ENCODE measurements at regions not wholly inside any gene's neighbourhood (a gene's known extent, or its start where the extent isn't known, plus 50 kb on each side); places are given as distances from the start of the nearest gene placed in this dataset.

DNA sequence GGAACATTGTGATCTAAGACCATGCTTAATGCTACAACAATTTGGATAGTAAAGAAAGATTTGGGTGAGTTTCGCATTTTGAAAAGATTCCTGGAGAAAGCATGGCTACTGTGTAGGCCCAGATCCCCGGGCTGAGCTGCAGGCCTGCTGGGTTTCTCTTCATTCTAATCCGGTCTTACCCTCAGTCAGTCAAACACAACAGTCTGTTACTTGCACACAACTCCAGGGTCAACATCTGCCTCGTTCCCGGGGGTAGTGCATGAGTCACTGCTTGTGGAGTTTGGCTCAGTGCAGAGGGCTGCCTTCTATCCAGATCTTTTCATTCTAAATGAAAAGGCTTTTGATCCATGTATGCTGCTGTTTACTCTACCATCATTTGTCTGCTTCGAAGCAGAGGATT, 60.4 kb upstream of the SEL1L start:
- no peaks in the 10 kb centered on the region for H3K36me3 ChIP-seq (ENCODE audit: insufficient read depth)
- Mint-ChIP-seq H3K27ac (no peak overlapping the region), H3K4me3 (no peak overlapping the region), H3K4me1 (peaks cover 9% of the 10 kb centered on the region), H3K36me3 (ENCODE audit: low read depth) (no peaks in the 10 kb centered on the region), H3K27me3 (ENCODE audit: insufficient read depth, low read depth, poor library complexity) (peaks cover 6% of the 10 kb centered on the region), H3K9me3 (no peaks in the 10 kb centered on the region; the same call in 2 of the 3 replicates)
- DNase-seq (ENCODE audit: low spot score) = no peak
- no peaks in the 10 kb centered on the region for H3K79me2 ChIP-seq (replicated peaks; ENCODE audit: insufficient read depth)
- TF ChIP-seq, protein P1, sequence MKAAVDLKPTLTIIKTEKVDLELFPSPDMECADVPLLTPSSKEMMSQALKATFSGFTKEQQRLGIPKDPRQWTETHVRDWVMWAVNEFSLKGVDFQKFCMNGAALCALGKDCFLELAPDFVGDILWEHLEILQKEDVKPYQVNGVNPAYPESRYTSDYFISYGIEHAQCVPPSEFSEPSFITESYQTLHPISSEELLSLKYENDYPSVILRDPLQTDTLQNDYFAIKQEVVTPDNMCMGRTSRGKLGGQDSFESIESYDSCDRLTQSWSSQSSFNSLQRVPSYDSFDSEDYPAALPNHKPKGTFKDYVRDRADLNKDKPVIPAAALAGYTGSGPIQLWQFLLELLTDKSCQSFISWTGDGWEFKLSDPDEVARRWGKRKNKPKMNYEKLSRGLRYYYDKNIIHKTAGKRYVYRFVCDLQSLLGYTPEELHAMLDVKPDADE (IDR thresholded peaks at IDR 0.05) = no peak
- TF ChIP-seq, protein P2, sequence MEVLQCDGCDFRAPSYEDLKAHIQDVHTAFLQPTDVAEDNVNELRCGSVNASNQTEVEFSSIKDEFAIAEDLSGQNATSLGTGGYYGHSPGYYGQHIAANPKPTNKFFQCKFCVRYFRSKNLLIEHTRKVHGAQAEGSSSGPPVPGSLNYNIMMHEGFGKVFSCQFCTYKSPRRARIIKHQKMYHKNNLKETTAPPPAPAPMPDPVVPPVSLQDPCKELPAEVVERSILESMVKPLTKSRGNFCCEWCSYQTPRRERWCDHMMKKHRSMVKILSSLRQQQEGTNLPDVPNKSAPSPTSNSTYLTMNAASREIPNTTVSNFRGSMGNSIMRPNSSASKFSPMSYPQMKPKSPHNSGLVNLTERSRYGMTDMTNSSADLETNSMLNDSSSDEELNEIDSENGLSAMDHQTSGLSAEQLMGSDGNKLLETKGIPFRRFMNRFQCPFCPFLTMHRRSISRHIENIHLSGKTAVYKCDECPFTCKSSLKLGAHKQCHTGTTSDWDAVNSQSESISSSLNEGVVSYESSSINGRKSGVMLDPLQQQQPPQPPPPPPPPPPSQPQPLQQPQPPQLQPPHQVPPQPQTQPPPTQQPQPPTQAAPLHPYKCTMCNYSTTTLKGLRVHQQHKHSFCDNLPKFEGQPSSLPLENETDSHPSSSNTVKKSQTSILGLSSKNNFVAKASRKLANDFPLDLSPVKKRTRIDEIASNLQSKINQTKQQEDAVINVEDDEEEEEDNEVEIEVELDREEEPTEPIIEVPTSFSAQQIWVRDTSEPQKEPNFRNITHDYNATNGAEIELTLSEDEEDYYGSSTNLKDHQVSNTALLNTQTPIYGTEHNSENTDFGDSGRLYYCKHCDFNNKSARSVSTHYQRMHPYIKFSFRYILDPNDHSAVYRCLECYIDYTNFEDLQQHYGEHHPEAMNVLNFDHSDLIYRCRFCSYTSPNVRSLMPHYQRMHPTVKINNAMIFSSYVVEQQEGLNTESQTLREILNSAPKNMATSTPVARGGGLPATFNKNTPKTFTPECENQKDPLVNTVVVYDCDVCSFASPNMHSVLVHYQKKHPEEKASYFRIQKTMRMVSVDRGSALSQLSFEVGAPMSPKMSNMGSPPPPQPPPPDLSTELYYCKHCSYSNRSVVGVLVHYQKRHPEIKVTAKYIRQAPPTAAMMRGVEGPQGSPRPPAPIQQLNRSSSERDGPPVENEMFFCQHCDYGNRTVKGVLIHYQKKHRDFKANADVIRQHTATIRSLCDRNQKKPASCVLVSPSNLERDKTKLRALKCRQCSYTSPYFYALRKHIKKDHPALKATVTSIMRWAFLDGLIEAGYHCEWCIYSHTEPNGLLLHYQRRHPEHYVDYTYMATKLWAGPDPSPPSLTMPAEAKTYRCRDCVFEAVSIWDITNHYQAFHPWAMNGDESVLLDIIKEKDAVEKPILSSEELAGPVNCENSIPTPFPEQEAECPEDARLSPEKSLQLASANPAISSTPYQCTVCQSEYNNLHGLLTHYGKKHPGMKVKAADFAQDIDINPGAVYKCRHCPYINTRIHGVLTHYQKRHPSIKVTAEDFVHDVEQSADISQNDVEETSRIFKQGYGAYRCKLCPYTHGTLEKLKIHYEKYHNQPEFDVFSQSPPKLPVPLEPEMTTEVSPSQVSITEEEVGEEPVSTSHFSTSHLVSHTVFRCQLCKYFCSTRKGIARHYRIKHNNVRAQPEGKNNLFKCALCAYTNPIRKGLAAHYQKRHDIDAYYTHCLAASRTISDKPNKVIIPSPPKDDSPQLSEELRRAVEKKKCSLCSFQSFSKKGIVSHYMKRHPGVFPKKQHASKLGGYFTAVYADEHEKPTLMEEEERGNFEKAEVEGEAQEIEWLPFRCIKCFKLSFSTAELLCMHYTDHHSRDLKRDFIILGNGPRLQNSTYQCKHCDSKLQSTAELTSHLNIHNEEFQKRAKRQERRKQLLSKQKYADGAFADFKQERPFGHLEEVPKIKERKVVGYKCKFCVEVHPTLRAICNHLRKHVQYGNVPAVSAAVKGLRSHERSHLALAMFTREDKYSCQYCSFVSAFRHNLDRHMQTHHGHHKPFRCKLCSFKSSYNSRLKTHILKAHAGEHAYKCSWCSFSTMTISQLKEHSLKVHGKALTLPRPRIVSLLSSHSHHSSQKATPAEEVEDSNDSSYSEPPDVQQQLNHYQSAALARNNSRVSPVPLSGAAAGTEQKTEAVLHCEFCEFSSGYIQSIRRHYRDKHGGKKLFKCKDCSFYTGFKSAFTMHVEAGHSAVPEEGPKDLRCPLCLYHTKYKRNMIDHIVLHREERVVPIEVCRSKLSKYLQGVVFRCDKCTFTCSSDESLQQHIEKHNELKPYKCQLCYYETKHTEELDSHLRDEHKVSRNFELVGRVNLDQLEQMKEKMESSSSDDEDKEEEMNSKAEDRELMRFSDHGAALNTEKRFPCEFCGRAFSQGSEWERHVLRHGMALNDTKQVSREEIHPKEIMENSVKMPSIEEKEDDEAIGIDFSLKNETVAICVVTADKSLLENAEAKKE (CRISPR knock-in tag; IDR thresholded peaks at IDR 0.05) = no peak
- TF ChIP-seq, protein P3, sequence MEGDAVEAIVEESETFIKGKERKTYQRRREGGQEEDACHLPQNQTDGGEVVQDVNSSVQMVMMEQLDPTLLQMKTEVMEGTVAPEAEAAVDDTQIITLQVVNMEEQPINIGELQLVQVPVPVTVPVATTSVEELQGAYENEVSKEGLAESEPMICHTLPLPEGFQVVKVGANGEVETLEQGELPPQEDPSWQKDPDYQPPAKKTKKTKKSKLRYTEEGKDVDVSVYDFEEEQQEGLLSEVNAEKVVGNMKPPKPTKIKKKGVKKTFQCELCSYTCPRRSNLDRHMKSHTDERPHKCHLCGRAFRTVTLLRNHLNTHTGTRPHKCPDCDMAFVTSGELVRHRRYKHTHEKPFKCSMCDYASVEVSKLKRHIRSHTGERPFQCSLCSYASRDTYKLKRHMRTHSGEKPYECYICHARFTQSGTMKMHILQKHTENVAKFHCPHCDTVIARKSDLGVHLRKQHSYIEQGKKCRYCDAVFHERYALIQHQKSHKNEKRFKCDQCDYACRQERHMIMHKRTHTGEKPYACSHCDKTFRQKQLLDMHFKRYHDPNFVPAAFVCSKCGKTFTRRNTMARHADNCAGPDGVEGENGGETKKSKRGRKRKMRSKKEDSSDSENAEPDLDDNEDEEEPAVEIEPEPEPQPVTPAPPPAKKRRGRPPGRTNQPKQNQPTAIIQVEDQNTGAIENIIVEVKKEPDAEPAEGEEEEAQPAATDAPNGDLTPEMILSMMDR (conservative IDR thresholded peaks at IDR 0.05; ENCODE audit: low read depth in 2 of 2) = no peak
- TF ChIP-seq, protein P4, sequence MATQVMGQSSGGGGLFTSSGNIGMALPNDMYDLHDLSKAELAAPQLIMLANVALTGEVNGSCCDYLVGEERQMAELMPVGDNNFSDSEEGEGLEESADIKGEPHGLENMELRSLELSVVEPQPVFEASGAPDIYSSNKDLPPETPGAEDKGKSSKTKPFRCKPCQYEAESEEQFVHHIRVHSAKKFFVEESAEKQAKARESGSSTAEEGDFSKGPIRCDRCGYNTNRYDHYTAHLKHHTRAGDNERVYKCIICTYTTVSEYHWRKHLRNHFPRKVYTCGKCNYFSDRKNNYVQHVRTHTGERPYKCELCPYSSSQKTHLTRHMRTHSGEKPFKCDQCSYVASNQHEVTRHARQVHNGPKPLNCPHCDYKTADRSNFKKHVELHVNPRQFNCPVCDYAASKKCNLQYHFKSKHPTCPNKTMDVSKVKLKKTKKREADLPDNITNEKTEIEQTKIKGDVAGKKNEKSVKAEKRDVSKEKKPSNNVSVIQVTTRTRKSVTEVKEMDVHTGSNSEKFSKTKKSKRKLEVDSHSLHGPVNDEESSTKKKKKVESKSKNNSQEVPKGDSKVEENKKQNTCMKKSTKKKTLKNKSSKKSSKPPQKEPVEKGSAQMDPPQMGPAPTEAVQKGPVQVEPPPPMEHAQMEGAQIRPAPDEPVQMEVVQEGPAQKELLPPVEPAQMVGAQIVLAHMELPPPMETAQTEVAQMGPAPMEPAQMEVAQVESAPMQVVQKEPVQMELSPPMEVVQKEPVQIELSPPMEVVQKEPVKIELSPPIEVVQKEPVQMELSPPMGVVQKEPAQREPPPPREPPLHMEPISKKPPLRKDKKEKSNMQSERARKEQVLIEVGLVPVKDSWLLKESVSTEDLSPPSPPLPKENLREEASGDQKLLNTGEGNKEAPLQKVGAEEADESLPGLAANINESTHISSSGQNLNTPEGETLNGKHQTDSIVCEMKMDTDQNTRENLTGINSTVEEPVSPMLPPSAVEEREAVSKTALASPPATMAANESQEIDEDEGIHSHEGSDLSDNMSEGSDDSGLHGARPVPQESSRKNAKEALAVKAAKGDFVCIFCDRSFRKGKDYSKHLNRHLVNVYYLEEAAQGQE (IDR thresholded peaks at IDR 0.05; ENCODE audit: unreplicated experiment) = no peak
- no peak for TF ChIP-seq CREB1 (CRISPR knock-in tag; IDR thresholded peaks at IDR 0.05; ENCODE audit: low read depth)
- TF ChIP-seq NANOG (IDR thresholded peaks at IDR 0.05; ENCODE audit: borderline replicate concordance) = no peak
- TF ChIP-seq ZNF331 (CRISPR knock-in tag; IDR thresholded peaks at IDR 0.05; ENCODE audit: low read depth) = no peak
- no peak for TF ChIP-seq STAT1 (IDR thresholded peaks at IDR 0.05; ENCODE audit: unreplicated experiment)
- no peak for TF ChIP-seq EZH2 (IDR thresholded peaks at IDR 0.05; ENCODE audit: low read depth, unreplicated experiment)
- no peak for TF ChIP-seq JUNB (IDR thresholded peaks at IDR 0.05; ENCODE audit: unreplicated experiment)
- TF ChIP-seq EZH2phosphoT487 (IDR thresholded peaks at IDR 0.05; ENCODE audit: unreplicated experiment) = no peak
- TF ChIP-seq ZNF114 (CRISPR knock-in tag; IDR thresholded peaks at IDR 0.05) = no peak
- TF ChIP-seq POLR2AphosphoS5 (IDR thresholded peaks at IDR 0.05; ENCODE audit: low read depth) = no peak
- no peaks in the 10 kb centered on the region for H4K20me1 ChIP-seq (replicated peaks; ENCODE audit: insufficient read depth)
- H3K4me3 ChIP-seq = no peak overlapping the region
- no peaks in the 10 kb centered on the region for H3F3A ChIP-seq (replicated peaks; ENCODE audit: low read depth)
- ATAC-seq = peak; percentile 38; the same call in 2 of the 3 replicates
- no peaks in the 10 kb centered on the region for H3K27me3 ChIP-seq (ENCODE audit: insufficient read depth)
- H3K4me2 ChIP-seq = no peak overlapping the region
- no peak overlapping the region for H3K27ac ChIP-seq (ENCODE audit: low read depth)
- no peaks in the 10 kb centered on the region for H3K4me1 ChIP-seq (ENCODE audit: insufficient read depth)
- 0 out of 2 replicates have a peak overlapping the region, but pooled peaks have one; percentile 52 for H2AFZ ChIP-seq
- peaks cover 2% of the 10 kb centered on the region; the same call in 1 of the 2 replicates for H3K9me2 ChIP-seq (ENCODE audit: insufficient read depth)

Data from GM23338 (cell line).